Psoas muscle (tissue), 7 donors: ENCODE measurements at regions not wholly inside any gene's neighbourhood (a gene's known extent, or its start where the extent isn't known, plus 50 kb on each side); places are given as distances from the start of the nearest gene placed in this dataset.

Experiments
- ATAC-seq, 4 donors: fragments of 200-7000 bp; cut with Tn5 transposase; one replicate each; pipeline ENCODE4 v1.9.1; 2020; ENCODE audit warnings: moderate library complexity in 3 of 4, mild to moderate bottlenecking in 2 of 4
- DNase-seq, 2 donors: peaks; one replicate each; pipeline ENCODE4 v3.0.0-alpha.2; 2020
- H3K27ac ChIP-seq: fragments of 200-600 bp; one replicate; pipeline ENCODE4 v1.8.0; 2022
- H3K27me3 ChIP-seq, 3 donors: fragments of 200-600 bp in 1 of 3; one replicate each; pipeline versions ENCODE4 v1.6.1 to v1.8.0; 2013 to 2022; ENCODE audit warnings: low read length in 2 of 3, mild to moderate bottlenecking in 2 of 3, moderate library complexity in 1 of 3; ENCODE audit not compliant: insufficient read depth in 3 of 3
- H3K36me3 ChIP-seq, 2 donors: fragments of 200-600 bp in 1 of 2; one replicate each; pipeline versions ENCODE4 v1.6.1 to v1.8.0; 2013 to 2022; ENCODE audit warnings: low read depth in 1 of 2, mild to moderate bottlenecking in 1 of 2, moderate library complexity in 1 of 2; ENCODE audit not compliant: insufficient read depth in 1 of 2
- H3K4me1 ChIP-seq: fragments of 200-600 bp; one replicate; pipeline ENCODE4 v1.8.0; 2022
- H3K4me3 ChIP-seq: fragments of 200-600 bp; one replicate; pipeline ENCODE4 v1.8.0; 2022; ENCODE audit warnings: mild to moderate bottlenecking
- H3K9me3 ChIP-seq: fragments of 200-600 bp; one replicate; pipeline ENCODE4 v1.8.0; 2022
- CTCF ChIP-seq: fragments of 200-600 bp; IDR thresholded peaks from one replicate; pipeline ENCODE4 v1.8.0; 2022; ENCODE audit warnings: antibody characterized with exemption
- WGBS, 3 donors: extraction: QIAGEN DNeasy Blood & Tissue Kit; methylation state at CpG; one replicate each; pipeline versions ENCODE4 v1.1.6 to v1.1.7; 2013; 5-methylcytosine and 5-hydroxymethylcytosine counted together
- intact Hi-C, 2 donors: fragments of 100-400 bp; cut with DNase I; formaldehyde crosslinking; loops; one replicate each; pipeline versions ENCODE4 v1.11.0 to v1.14.2; 2022
- donor health status: healthy with polysubstance abuse.
- donor health status: DM: no; HTN: no; CAD: no; lungs with moderate emphysema.
- donor health status: Bipolar disorder and iron deficiency.
- donor health status: healthy.
- donor health status: DM: yes; HTN: yes; CAD: no.
- donor health status: DM: no; HTN: no; CAD: no.
- donor health status: DM: yes; HTN: yes; CAD: no.

- Histone ChIP-seq H3K4me3 (no peak overlapping the region), H3K9me3 (no peaks in the 10 kb centered on the region), H3K27ac (no peak overlapping the region), H3K27me3 (peaks cover 0 to 6% (median 0%) of the 10 kb centered on the region in 3 donors), H3K36me3 (no peaks in the 10 kb centered on the region), H3K4me1 (no peaks in the 10 kb centered on the region)
- 79 to 91% (median 89%) methylated on average over 1 of the region's 1 CpG for WGBS, 3 donors
- DNase-seq (no peak), ATAC-seq (no peak)
- intact Hi-C loops = no loop called here
- no peak for TF ChIP-seq CTCF
These were observed 240.4 kb upstream of the LYZL1 start for GRCh38 chr10:29048506-29048905.

GRCh38 chr10:29050081-29050480 lies 238.8 kb upstream of the LYZL1 start:
- ATAC-seq (no peak), DNase-seq (no peak)
- Histone ChIP-seq H3K9me3 (no peaks in the 10 kb centered on the region), H3K27ac (no peak overlapping the region), H3K27me3 (peaks cover 0 to 6% (median 0%) of the 10 kb centered on the region in 3 donors), H3K4me3 (no peak overlapping the region), H3K36me3 (no peaks in the 10 kb centered on the region), H3K4me1 (no peaks in the 10 kb centered on the region)
- no peak for TF ChIP-seq CTCF
- intact Hi-C loops = no loop called here
- 65 to 83% (median 75%) methylated on average over 3 of the region's 3 CpGs for WGBS, 3 donors

GRCh38 chr10:29055101-29055500 lies 233.8 kb upstream of the LYZL1 start:
- Histone ChIP-seq H3K36me3 (no peaks in the 10 kb centered on the region), H3K4me3 (no peak overlapping the region), H3K4me1 (no peaks in the 10 kb centered on the region), H3K27me3 (no peaks in the 10 kb centered on the region), H3K9me3 (no peaks in the 10 kb centered on the region), H3K27ac (no peak overlapping the region)
- DNase-seq (no peak), ATAC-seq (no peak)
- intact Hi-C loops = no loop called here
- TF ChIP-seq CTCF = no peak
- WGBS, 3 donors = 64 to 77% (median 76%) methylated on average over 2 of the region's 2 CpGs

- Histone ChIP-seq H3K9me3 (no peaks in the 10 kb centered on the region), H3K36me3 (no peaks in the 10 kb centered on the region), H3K27me3 (no peaks in the 10 kb centered on the region), H3K4me1 (no peaks in the 10 kb centered on the region), H3K4me3 (no peak overlapping the region), H3K27ac (no peak overlapping the region)
- DNase-seq (no peak), ATAC-seq (peak in 3 of 4 donors; percentile 32 to 49 (median 34))
- 16 to 27% (median 16%) methylated on average over 2 of the region's 2 CpGs for WGBS, 3 donors
- no peak for TF ChIP-seq CTCF
- intact Hi-C loops = no loop called here
These were observed 232.1 kb upstream of the LYZL1 start for GRCh38 chr10:29056729-29057128.

- H3K27ac ChIP-seq = no peak overlapping the region
- 39 to 43% (median 41%) methylated on average over 4 of the region's 4 CpGs for WGBS, 3 donors
These were observed 231.0 kb upstream of the LYZL1 start for GRCh38 chr10:29057822-29058331.

More at GRCh38 chr10:29057822-29058331, 231.0 kb upstream of the LYZL1 start:
- no peak overlapping the region for H3K4me3 ChIP-seq
- DNase-seq (no peak), ATAC-seq (no peak)
- no peaks in the 10 kb centered on the region for H3K27me3 ChIP-seq
- H3K4me1 ChIP-seq = no peaks in the 10 kb centered on the region
- H3K36me3 ChIP-seq = no peaks in the 10 kb centered on the region
- no peak for TF ChIP-seq CTCF
- intact Hi-C loops = no loop called here
- H3K9me3 ChIP-seq = no peaks in the 10 kb centered on the region
